ENCODE measurements at regions not wholly inside any gene's neighbourhood (a gene's known extent, or its start where the extent isn't known, plus 50 kb on each side); places are given as distances from the start of the nearest gene placed in this dataset.

DNA sequence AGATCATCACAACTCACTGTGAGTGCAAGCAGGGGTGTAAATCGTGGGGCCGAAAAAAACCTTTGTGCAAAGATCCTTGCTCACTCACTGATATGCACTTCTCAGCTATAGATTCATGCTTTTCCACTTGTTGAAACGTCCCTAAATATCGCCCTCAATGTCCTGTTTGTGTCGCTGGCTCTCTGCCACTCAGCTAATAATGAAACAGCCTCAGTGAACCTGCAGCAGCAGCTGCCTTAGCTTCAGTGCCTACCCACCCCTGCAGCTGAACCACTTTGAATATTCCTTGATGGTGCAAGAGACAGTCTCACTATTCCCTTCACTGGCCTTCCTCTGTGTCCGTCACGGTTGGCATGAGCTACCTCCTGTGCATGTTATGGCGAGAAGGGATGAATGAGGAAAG lies 128.9 kb upstream of the NAA20 start:
- no peak for DNase-seq
- H3K9ac ChIP-seq (ENCODE audit: insufficient read depth, low read length, poor library complexity, severe bottlenecking): no peak overlapping the region
- Mint-ChIP-seq H3K4me3 (no peak overlapping the region), H3K36me3 (peaks cover 44 to 60% of the 10 kb centered on the region in 2 donors), H3K27ac (peak overlapping the region in 2 of 7 donors; percentile 27 to 32), H3K4me1 (peaks cover 41% of the 10 kb centered on the region), H3K9me3 (peaks cover 0 to 3% (median 0%) of the 10 kb centered on the region in 7 donors), H3K27me3 (ENCODE audit: low read depth in 3 of 3) (peaks cover 3 to 7% (median 5%) of the 10 kb centered on the region in 3 donors)
- H3K79me2 ChIP-seq (ENCODE audit: insufficient read depth, low read length): no peaks in the 10 kb centered on the region
- H3K27ac ChIP-seq (ENCODE audit: low read depth in 1 of 2, low read length in 2 of 2): no peak overlapping the region
- intact Hi-C loops (cut with micrococcal nuclease): loop anchor here in 1 of 2 donors (5.0 to 10.0 kb wide), 2 partner anchors 47 to 94 kb away; no protein-coding TSS in a partner anchor
- H2AFZ ChIP-seq (ENCODE audit: insufficient read depth, low read depth, low read length, poor library complexity, severe bottlenecking): no peak overlapping the region
- no peaks in the 10 kb centered on the region for H3K27me3 ChIP-seq (ENCODE audit: control insufficient read depth in 2 of 2, insufficient read depth in 2 of 2, low read length in 2 of 2)
- peaks cover 3 to 7% of the 10 kb centered on the region in 2 donors for H3K36me3 ChIP-seq (replicated peaks in 1 of 2; ENCODE audit: control insufficient read depth in 1 of 2, insufficient read depth in 2 of 2, low read length in 2 of 2)
- 90% methylated on average over 6 of the region's 8 CpGs for WGBS (ENCODE audit: insufficient coverage)
- H3K4me1 ChIP-seq (ENCODE audit: control insufficient read depth in 1 of 2, insufficient read depth in 2 of 2, low read length in 2 of 2): peaks cover 26 to 31% of the 10 kb centered on the region in 2 donors
- H3K4me3 ChIP-seq (replicated peaks in 1 of 3; ENCODE audit: low read depth in 2 of 3, low read length in 3 of 3): no peak overlapping the region
- H4K20me1 ChIP-seq (ENCODE audit: insufficient read depth, low read length): no peaks in the 10 kb centered on the region
- TF ChIP-seq, protein P1, sequence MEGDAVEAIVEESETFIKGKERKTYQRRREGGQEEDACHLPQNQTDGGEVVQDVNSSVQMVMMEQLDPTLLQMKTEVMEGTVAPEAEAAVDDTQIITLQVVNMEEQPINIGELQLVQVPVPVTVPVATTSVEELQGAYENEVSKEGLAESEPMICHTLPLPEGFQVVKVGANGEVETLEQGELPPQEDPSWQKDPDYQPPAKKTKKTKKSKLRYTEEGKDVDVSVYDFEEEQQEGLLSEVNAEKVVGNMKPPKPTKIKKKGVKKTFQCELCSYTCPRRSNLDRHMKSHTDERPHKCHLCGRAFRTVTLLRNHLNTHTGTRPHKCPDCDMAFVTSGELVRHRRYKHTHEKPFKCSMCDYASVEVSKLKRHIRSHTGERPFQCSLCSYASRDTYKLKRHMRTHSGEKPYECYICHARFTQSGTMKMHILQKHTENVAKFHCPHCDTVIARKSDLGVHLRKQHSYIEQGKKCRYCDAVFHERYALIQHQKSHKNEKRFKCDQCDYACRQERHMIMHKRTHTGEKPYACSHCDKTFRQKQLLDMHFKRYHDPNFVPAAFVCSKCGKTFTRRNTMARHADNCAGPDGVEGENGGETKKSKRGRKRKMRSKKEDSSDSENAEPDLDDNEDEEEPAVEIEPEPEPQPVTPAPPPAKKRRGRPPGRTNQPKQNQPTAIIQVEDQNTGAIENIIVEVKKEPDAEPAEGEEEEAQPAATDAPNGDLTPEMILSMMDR (IDR thresholded peaks at IDR 0.05): no peak
- H3K9me3 ChIP-seq (replicated peaks in 1 of 2; ENCODE audit: control insufficient read depth in 1 of 2, insufficient read depth in 1 of 2, low read length in 2 of 2): no peaks in the 10 kb centered on the region
- no peak overlapping the region for H3K4me2 ChIP-seq (replicated peaks; ENCODE audit: extremely low read depth, low read length, poor library complexity, severe bottlenecking)

DNA sequence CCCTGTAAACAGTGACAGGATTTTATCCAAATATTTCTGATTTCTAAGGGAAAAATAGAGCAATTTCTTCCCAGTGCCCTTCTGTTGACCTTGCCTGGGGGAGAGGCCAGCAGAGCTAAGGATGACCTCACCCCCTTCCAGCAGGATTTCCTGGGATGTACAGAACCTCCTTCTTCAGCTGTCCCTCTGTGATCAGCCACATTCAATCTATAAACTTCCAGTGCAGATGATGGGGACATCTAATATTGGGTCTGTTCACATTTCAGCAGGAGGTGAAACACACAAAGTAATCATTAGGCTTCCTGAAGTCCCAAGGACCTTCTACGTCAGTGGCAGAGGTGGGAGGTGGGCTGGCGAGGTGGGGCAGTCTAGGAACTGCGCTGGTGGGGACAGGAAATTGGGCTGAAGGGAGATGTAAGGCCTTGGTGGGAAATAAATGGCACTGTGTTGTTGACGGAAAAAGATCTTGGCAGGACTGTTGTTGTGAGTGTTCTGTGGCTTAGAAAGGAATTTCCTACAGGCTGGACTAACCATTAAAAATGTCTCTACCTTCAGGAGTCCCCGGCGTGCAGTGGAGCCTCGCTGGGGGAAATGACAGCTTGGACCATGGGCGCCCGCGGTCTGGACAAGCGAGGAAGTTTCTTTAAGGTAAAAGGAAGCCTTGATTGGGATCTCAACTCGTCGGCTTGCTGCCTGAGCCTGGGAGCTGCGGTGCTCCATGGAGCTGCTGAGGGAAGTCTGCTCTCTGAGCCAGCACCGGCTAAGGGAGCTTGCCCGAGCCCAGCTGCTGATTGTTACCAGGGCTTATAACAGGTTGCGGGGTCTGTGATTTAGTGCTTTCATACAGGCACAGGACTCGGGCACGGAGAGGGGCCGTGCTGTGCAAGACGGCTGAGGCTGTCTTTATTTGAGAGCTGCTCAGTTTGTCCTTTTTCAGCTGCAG lies 127.9 kb upstream of the NAA20 start:
- H3K27ac ChIP-seq (ENCODE audit: low read depth in 1 of 2, low read length in 2 of 2): no peak overlapping the region
- peak overlapping the region; percentile 4 for H3K4me2 ChIP-seq (replicated peaks; ENCODE audit: extremely low read depth, low read length, poor library complexity, severe bottlenecking)
- H3K9me3 Mint-ChIP-seq: peaks cover 0 to 3% (median 0%) of the 10 kb centered on the region in 7 donors
- H3K4me1 ChIP-seq (ENCODE audit: control insufficient read depth in 1 of 2, insufficient read depth in 2 of 2, low read length in 2 of 2): peaks cover 26 to 31% of the 10 kb centered on the region in 2 donors
- no peak overlapping the region for H3K9ac ChIP-seq (ENCODE audit: insufficient read depth, low read length, poor library complexity, severe bottlenecking)
- H3K9me3 ChIP-seq (replicated peaks in 1 of 2; ENCODE audit: control insufficient read depth in 1 of 2, insufficient read depth in 1 of 2, low read length in 2 of 2): no peaks in the 10 kb centered on the region
- H3K79me2 ChIP-seq (ENCODE audit: insufficient read depth, low read length): no peaks in the 10 kb centered on the region
- no peaks in the 10 kb centered on the region for H4K20me1 ChIP-seq (ENCODE audit: insufficient read depth, low read length)
- H3K4me3 ChIP-seq (replicated peaks in 1 of 3; ENCODE audit: low read depth in 2 of 3, low read length in 3 of 3): peak overlapping the region in 1 of 3 experiments; percentile 21
- H3K36me3 ChIP-seq (replicated peaks in 1 of 2; ENCODE audit: control insufficient read depth in 1 of 2, insufficient read depth in 2 of 2, low read length in 2 of 2): peaks cover 3 to 7% of the 10 kb centered on the region in 2 donors
- intact Hi-C loops (cut with micrococcal nuclease): loop anchor here in 1 of 2 donors (5.0 to 10.0 kb wide), 2 partner anchors 46 to 93 kb away; no protein-coding TSS in a partner anchor
- peak overlapping the region; percentile 39 for H2AFZ ChIP-seq (ENCODE audit: insufficient read depth, low read depth, low read length, poor library complexity, severe bottlenecking)
- peaks cover 3 to 7% (median 5%) of the 10 kb centered on the region in 3 donors for H3K27me3 Mint-ChIP-seq (ENCODE audit: low read depth in 3 of 3)
- no peak for DNase-seq
- peaks cover 52 to 65% of the 10 kb centered on the region in 2 donors for H3K36me3 Mint-ChIP-seq
- TF ChIP-seq, protein P1 (IDR thresholded peaks at IDR 0.05): no peak
- H3K27ac Mint-ChIP-seq: peak overlapping the region in 3 of 7 donors; percentile 6 to 61 (median 27)
- no peaks in the 10 kb centered on the region for H3K27me3 ChIP-seq (ENCODE audit: control insufficient read depth in 2 of 2, insufficient read depth in 2 of 2, low read length in 2 of 2)
- peaks cover 41% of the 10 kb centered on the region for H3K4me1 Mint-ChIP-seq
- peak overlapping the region; percentile 16 to 68 for H3K4me3 Mint-ChIP-seq
- WGBS (ENCODE audit: insufficient coverage): 27% methylated on average over 8 of the region's 21 CpGs
